Hematopoietic multipotent progenitor cell treated with erythropoietin and hydrocortisone succinate and interleukin-3 and kit ligand, for 15 days (in vitro differentiated cells): ENCODE measurements at regions not wholly inside any gene's neighbourhood (a gene's known extent, or its start where the extent isn't known, plus 50 kb on each side); places are given as distances from the start of the nearest gene placed in this dataset.
"Not testable (repeated sequence)": the region's sequence is repeated elsewhere in the genome, so short reads cannot be mapped to it uniquely, and the experiment has no call there.

Experiments
- DNase-seq: peaks from one replicate; pipeline ENCODE4 v3.0.0-alpha.2; 2015; ENCODE audit warnings: low spot score

- DNase-seq = no peak
These were observed 182.5 kb downstream of the BAMBI start for GRCh38 chr10:28859791-28860190.

- no peak for DNase-seq
These were observed 184.9 kb downstream of the BAMBI start for GRCh38 chr10:28862219-28862618.

DNA sequence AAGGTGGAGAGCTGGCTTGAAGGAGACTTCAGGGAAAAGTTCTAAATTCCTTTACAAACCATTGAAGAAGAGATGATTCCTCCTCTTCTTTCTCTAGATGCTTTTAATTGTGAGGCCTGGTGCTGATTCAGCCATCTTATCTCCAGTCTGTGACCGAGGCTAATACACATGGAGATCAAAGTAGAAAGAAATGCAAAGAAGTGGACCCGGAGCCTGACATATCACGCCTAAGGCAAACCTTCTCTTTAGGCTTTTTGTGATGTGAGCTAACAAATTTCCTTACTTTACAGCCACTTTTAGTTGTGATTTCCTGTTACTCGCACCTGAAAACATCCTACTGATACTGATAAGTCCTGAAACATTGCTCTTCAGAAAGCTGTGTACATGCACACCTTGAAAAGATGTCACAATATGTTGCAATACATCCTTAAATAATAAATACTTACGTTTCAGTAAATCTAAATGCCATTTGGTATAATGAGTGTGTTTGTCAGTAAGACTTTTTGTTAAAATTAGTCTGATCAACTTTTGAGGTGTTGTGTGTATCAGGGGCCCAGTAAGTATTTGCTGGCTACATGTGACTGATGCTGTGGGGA lies 192.4 kb downstream of the BAMBI start:
- DNase-seq = no peak

DNA sequence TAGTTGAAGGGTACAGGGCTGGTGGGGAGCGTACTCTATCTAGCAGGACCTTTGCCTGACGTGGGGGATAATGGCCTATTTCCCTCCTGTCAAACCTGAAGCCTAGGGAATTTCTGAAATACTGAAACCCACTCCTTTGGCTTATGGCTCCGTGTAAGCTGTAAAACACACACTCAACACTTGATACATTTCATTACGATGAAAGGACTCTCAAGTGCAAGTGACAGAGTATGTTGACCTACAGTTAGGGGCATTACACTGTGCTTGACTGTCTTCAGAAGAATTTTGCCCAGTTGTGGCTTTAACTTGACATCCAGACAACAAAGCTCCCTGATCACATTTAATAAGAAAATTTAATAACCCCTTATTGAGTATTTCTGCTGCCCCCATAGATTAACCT lies 194.3 kb downstream of the BAMBI start:
- DNase-seq = no peak

DNA sequence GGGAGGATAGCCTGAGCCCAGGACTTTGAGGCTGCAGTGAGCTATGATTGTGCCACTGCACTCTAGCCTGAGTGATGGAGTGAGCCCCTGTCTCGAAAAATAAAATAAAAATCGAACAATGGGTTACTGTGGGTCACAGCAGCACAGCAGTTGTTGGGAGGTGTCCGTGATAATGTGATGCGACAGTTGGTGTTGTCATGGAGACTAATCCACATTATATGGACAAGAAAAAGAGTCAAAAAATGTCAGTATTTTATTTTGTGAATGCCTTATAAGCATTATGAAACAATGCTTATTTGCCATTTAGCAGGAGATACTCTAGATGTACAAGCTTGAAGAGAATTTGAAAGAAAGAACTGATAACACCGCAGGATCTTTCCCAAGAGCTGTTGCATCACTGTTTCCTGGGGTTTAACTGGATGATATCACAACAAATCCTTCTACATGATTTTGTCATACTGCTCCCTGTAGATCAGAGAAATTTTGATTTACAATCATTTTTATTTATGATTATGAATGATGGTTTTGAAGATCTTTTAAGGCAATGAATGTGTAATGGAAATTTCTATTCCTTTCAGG lies 195.4 kb downstream of the BAMBI start:
- no peak for DNase-seq

GRCh38 chr10:28873540-28873939 lies 196.2 kb downstream of the BAMBI start:
- DNase-seq = no peak

DNA sequence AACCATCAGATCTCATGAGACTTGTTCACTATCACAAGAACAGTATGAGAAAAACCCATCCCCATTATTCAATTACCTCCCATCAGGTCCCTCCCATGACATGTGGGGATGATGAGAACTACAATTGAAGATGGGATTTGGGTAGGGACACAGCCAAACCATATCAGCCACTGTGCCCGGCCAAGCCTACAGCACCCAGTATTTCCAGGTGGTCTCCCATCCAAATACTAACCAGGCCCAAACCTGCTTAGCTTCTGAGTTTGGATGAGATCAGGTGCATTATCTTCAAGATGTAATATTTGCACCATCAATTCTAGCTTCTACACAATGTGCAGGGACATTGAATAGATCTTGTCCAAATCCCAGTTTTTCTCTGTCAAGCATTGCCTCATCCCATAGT lies 196.9 kb downstream of the BAMBI start:
- DNase-seq = no peak

DNA sequence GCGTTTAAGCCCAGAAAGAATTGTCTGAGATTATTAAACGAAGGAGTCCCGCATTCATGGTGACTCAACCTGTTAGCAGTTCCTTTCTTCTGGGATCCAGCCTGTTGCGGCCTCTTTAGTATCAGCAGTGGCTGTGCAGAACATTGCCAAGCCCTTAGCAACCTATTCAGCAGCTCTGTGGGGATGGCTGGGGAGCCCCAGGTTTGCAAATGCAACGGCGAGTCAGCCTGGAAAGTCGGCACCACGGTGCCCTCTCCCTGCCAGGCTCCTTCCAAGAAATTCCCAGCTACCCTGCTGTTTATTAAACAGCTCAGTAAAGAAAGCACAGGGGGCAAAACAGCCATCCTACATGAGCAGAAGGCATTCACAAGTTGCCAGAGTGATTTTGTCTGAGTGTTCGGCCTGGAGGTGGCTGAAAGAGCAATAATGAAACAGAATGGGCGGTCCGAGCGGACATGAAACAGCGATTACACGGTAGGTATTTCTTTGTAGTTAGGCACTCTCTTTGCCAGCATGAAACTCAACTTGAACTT lies 198.3 kb downstream of the BAMBI start:
- DNase-seq = no peak

DNA sequence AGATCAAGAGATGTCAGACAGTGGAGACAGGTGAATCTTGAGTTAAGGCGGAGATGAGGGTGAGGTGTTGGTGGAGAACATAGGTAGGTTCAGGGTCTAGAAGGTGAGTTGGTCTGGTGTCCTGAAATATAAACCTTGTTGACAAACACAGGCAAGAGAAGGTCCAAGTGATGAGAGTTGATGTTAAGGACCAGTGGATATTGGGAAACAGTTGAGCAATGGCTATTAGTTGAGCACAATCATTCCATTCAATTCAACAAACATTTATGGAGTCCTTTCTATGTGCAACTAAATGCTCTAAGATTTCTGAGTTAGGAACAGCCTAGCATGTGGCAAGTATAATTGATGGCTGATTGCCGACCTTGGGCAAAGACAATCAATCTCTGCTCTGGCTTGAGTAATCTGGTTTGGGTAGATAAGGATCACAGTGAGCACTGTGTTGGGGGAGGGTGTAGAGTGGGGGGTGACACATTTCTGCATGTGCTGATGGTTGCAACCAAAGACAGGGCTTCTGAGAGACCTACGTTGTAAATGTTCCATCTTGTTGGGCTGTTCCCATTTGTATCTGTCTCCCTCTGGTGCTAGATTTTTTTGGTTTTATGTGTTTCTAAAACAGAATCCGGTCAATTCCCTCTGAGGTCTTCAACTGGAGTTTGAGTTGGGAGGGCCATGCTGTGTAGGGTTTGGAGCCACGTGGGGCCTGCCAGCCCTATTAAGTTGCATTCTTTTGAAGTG lies 201.1 kb downstream of the BAMBI start:
- DNase-seq = no peak

DNA sequence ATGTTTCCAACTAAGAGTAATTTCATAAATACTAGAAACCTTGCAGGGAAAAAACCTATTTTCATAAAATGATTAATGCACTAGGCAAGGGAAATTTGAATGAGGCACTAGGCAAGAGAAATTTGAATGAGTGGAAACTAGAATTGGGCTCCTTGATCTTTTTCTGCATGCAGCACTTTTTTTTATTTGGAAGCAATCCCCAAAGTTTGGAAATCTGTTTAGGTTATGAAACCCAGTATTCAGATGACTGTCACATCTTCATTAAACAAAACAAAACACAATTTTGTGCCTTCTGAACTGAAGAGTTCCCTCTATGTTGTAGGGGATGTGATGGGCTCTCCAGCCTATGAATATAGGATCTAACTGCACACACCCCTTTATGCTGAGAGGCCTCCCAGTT lies 201.9 kb downstream of the BAMBI start:
- no peak for DNase-seq

DNA sequence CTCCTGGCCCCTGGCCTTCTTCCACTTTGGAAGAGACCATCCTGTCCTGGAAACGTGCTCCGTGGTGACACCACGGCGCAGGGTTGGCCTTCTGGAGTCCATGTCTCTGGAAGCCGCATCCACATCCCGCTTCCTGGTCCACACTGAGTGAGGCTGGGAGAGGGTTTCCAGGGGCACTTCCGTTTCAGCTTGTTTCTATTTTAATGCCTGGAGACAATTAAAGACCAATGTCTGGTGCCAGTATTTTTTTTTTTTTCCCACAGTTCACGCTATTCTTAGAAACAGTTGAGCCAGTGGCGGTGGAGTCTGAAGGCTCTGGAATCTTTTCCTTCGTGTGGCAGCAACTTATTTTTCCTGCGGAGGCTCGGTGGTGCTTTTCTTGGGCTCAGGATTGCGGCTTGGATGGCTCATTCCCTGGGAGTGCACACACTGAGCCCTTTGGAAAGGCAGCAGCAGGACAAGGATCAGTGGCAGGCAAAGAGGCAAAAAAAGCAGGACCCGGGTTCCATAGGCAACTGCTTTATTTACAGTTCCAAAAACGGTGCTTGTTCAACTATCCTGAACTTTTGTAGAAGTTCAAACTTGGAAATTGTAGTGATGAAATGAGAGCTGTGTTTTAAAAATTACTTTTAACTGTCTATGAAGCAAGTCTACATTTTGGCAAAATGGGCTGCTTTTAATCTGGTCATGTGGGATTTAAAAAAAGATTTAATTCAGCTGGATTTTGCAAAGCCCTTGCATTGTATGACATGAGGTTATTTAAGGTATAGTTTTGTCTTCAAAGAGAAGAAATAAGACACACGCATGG lies 202.8 kb downstream of the BAMBI start:
- no peak for DNase-seq

DNA sequence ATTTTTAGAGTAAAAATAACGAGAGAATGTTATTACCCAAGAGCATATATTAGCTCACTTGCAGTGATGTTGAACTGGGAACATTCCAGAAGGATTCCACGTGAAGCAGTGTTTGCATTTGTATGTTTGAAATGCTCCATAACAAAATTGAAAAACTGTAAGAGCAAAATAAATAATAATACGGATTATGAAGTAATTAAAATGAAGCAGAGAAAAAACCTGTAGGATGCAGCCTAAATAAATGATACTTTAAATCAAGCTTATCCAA lies 203.3 kb downstream of the BAMBI start:
- no peak for DNase-seq

- no peak for DNase-seq
These were observed 204.0 kb downstream of the BAMBI start for GRCh38 chr10:28881171-28881882.

DNA sequence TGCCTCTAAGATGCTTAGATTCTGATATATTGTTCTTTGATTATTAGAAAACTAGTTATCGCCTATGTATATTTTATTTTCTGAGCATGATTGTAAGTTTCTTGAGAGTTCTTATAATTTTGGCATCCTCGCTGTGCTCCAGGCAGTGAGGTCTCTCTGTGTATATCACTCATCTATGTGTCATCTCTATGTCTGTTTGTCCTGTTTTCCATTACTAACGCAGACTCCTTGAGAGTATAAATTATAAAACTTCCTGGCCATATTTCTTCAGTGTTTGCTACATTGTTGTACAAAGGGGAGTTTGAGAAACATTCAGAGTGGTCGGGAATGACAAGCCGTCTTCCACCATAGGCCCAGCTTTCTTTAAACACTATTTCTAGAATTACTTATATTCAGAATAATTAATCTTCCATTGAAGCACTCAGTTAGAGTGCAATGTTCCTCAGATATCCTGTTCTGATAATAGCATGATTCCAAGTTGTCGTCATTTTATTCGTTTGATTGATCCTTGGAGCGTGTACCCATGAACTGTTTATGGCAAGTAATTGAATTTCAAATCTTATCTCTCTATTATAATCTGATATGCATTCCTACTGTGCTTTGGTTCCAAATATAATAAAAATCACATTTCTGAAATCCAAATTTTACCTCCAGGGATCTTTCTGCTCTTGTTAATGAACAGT lies 206.6 kb downstream of the BAMBI start:
- no peak for DNase-seq

GRCh38 chr10:28890121-28890950 lies 213.0 kb downstream of the BAMBI start:
- DNase-seq = no peak

DNA sequence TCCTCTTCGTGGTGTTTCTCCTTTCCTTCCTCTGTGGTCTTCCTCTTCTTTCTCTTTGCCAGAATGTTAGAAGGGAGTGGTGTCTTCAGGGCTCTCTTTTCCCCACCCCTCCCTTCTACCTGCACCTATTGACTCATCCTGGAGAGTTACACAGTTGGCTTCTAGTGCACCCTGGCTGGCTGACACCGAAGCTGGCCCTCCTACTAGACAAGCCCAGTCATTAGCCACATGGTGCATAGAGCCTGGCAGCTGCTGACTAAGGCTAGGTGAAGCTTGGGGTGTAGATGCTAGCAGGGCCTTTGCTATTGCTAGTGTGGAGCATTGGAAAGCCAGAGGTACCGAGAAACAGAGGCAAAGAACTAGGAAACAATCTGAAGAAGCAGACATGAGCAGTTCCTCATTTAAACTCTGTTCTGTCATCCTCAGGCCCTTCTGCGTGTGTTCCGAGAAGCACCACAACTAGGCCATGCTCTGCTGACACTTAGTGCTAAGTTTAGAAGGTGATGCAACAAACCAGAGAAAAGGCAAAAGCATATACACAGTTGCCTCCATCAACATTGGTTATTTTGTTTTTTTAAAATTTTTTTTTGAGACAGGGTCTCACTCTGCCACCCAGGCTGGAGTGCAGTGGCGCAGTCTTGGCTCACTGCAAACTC lies 213.9 kb downstream of the BAMBI start:
- no peak for DNase-seq

- no peak for DNase-seq
These were observed 215.7 kb downstream of the BAMBI start for GRCh38 chr10:28892818-28893547.

- no peak for DNase-seq
These were observed 216.8 kb downstream of the BAMBI start for GRCh38 chr10:28894146-28894545.

DNA sequence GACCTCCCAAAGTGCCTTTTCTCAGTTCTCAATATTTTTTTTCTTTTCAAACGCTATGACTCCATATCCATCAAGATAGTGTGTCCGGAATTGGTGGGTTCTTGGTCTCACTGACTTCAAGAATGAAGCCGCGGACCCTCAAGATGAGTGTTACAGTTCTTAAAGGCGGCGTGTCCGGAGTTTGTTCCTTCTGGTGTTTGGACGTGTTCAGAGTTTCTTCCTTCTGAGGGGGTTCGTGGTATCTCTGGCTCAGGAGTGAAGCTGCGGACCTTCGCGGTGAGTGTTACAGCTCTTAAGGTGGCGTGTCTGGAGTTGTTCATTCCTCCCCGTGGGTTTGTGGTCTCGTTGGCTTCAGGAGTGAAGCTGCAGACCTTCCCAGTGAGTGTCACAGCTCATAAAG lies 218.3 kb downstream of the BAMBI start:
- DNase-seq = not testable (repeated sequence)
